Ascending aorta (tissue), 2 donors: ENCODE measurements at regions not wholly inside any gene's neighbourhood (a gene's known extent, or its start where the extent isn't known, plus 50 kb on each side); places are given as distances from the start of the nearest gene placed in this dataset.
"Not testable (repeated sequence)": the region's sequence is repeated elsewhere in the genome, so short reads cannot be mapped to it uniquely, and the experiment has no call there.

ENCODE experiments used
- DNase-seq, 2 donors: peaks; one replicate each; pipeline ENCODE4 v3.0.0-alpha.2; 2019; ENCODE audit warnings: low spot score in 2 of 2
- H3K27ac ChIP-seq, 2 donors: fragments of 200-600 bp; sonication (generic); one replicate each; pipeline ENCODE4 v1.5.1; 2016 to 2017; ENCODE audit warnings: mild to moderate bottlenecking in 1 of 2
- H3K27me3 ChIP-seq: fragments of 200-600 bp; sonication (generic); one replicate; pipeline ENCODE4 v1.5.1; 2017
- H3K36me3 ChIP-seq, 2 donors: fragments of 200-600 bp; sonication (generic); one replicate each; pipeline ENCODE4 v1.5.1; 2016
- H3K4me1 ChIP-seq, 2 donors: fragments of 200-600 bp; sonication (generic); one replicate each; pipeline ENCODE4 v1.5.1; 2016 to 2017; ENCODE audit warnings: mild to moderate bottlenecking in 1 of 2
- H3K4me3 ChIP-seq, 2 donors: fragments of 200-600 bp; sonication (generic); one replicate each; pipeline ENCODE4 v1.5.1; 2016 to 2017; ENCODE audit warnings: mild to moderate bottlenecking in 1 of 2
- H3K9me3 ChIP-seq, 2 donors: fragments of 200-600 bp; sonication (generic); one replicate each; pipeline ENCODE4 v1.5.1; 2016
- intact Hi-C: fragments of 100-400 bp; cut with DNase I; formaldehyde crosslinking; loops from one replicate; pipeline ENCODE4 v1.15.1; 2023

- intact Hi-C loops, H3K4me1 ChIP-seq, H3K4me3 ChIP-seq, H3K27me3 ChIP-seq, H3K36me3 ChIP-seq, DNase-seq, H3K9me3 ChIP-seq, H3K27ac ChIP-seq: not testable (repeated sequence)
Observed at GRCh38 chr7:65647153-65647964, 225.5 kb upstream of the VKORC1L1 start.

GRCh38 chr7:65651174-65651573 is 221.7 kb upstream of the VKORC1L1 start:
- DNase-seq, H3K4me1 ChIP-seq, H3K27me3 ChIP-seq, H3K36me3 ChIP-seq, intact Hi-C loops, H3K27ac ChIP-seq, H3K9me3 ChIP-seq, H3K4me3 ChIP-seq: not testable (repeated sequence)

DNA sequence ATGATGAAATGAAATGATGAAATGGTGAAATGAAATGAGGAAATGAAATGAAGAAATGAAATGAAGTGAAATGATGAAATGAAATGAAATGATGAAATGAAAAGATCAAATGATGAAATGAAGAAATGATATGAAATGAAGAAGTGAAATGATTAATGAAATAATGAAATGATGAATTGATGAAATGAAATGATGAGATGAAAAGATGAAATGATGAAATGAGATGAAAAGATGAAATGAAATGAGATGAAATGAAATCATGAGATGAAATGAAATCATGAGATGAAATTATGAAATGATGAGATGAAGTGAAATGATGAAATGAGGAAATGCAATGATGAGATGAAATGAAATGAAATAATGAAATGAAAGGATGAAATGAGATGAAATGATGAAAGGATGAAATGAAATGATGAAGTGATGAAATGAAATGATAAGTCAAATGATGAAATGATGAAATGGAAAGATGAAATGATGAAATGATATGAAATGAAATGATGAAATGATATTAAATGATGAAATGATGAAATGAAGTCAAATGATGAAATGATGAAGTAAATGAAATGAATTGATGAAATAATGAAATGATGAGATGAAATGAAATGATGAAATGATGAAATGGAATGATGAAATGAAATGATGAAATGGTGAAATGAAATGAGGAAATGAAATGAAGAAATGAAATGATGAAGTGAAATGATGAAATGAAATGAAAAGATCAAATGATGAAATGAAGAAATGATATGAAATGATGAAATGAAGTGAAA is 220.9 kb upstream of the VKORC1L1 start:
- intact Hi-C loops, H3K27me3 ChIP-seq, H3K27ac ChIP-seq, H3K36me3 ChIP-seq, H3K4me1 ChIP-seq, H3K4me3 ChIP-seq, H3K9me3 ChIP-seq, DNase-seq: not testable (repeated sequence)

GRCh38 chr7:65652669-65653068 is 220.2 kb upstream of the VKORC1L1 start:
- H3K27ac ChIP-seq, DNase-seq, H3K4me3 ChIP-seq, H3K36me3 ChIP-seq, intact Hi-C loops, H3K4me1 ChIP-seq, H3K27me3 ChIP-seq, H3K9me3 ChIP-seq: not testable (repeated sequence)

GRCh38 chr7:65656494-65657188 is 216.2 kb upstream of the VKORC1L1 start:
- H3K4me1 ChIP-seq, H3K36me3 ChIP-seq, DNase-seq, H3K27me3 ChIP-seq, intact Hi-C loops, H3K9me3 ChIP-seq, H3K4me3 ChIP-seq, H3K27ac ChIP-seq: not testable (repeated sequence)

GRCh38 chr7:65683362-65683761 is 189.5 kb upstream of the VKORC1L1 start:
- H3K27me3 ChIP-seq, intact Hi-C loops: not testable (repeated sequence)

DNA sequence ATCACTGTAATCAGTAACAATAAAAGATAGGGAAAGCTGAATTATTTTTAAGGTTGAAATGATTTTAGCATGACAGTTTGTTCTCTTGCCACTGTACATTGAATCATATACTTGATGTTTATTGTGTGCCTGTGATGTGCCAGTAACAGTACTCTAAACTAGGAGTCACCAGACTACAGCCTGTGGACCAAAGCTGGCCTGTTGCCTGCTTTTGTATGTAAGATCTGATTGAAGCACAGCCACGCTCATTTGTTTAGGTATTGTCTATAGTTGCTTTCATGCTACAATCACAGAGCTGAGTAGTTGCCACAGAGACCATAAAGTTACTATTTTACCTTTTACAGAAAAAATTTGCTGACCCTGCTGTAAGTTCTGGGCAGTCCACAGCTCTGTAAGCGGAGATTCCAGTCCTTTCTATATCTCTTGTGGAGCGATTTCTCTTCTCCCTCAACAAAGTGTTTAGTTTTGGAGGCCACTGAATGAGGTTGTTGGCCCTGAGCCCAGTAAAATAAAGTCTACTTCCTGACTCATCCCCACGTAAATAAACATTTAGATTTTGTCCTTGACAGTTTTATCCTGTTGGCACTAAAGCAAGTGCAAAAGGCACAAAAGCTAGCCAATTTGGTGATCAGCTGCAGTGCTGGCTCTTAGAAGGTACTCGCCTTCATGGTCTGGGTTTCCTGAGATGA is 173.7 kb upstream of the VKORC1L1 start:
- intact Hi-C loops, DNase-seq, H3K27ac ChIP-seq, H3K36me3 ChIP-seq, H3K4me3 ChIP-seq, H3K27me3 ChIP-seq, H3K4me1 ChIP-seq, H3K9me3 ChIP-seq: not testable (repeated sequence)

More at GRCh38 chr7:65683362-65683761, 189.5 kb upstream of the VKORC1L1 start:
- H3K4me1 ChIP-seq, H3K9me3 ChIP-seq, H3K4me3 ChIP-seq, H3K36me3 ChIP-seq, H3K27ac ChIP-seq, DNase-seq: not testable (repeated sequence)

GRCh38 chr7:65699715-65700356 is 173.0 kb upstream of the VKORC1L1 start:
- H3K9me3 ChIP-seq, H3K36me3 ChIP-seq, intact Hi-C loops, H3K27ac ChIP-seq, H3K4me1 ChIP-seq, DNase-seq, H3K4me3 ChIP-seq, H3K27me3 ChIP-seq: not testable (repeated sequence)

DNA sequence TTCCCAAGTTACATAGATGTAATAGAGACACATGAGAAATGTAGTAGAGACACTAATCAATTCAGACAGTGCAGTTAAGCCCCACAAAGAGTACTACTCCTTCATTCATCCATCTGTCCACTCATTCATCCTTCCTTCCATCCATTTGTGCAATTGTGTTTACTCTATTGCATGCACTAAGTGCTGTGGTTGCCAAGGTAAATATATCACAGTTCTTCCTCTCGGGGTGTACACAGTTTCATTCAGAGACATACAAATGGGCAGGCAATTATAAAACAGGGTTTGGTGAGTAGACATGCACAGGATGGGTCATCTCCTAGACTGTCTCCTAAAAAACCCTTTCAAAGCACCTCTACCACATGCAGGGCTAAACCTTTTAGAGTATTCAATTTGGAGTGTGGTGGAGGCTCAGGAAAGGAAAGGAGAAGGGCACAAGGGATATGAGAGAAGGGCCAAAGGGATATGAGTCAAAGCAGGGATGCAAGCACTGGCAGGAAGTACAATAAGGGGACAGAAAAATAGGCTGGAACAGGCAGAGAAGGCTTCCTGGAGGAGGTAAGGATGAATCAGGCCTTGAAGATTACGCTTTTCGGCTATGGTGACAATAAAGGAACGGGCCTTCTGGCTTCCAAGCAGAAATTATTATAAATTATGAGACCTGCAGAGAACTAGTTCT is 153.6 kb upstream of the VKORC1L1 start:
- H3K36me3 ChIP-seq, intact Hi-C loops, H3K27me3 ChIP-seq, H3K4me1 ChIP-seq, DNase-seq, H3K9me3 ChIP-seq, H3K4me3 ChIP-seq, H3K27ac ChIP-seq: not testable (repeated sequence)
